ENCODE measurements at regions not wholly inside any gene's neighbourhood (a gene's known extent, or its start where the extent isn't known, plus 50 kb on each side); places are given as distances from the start of the nearest gene placed in this dataset.

GRCh38 chr9:95740217-95741004 is 135.1 kb upstream of the ERCC6L2 start:
- Mint-ChIP-seq H3K4me1 (no peaks in the 10 kb centered on the region), H3K4me3 (no peak overlapping the region), H3K27me3 (ENCODE audit: low read depth in 2 of 2) (peaks cover 14 to 18% of the 10 kb centered on the region in 2 donors), H3K27ac (no peak overlapping the region), H3K9me3 (no peaks in the 10 kb centered on the region), H3K36me3 (no peaks in the 10 kb centered on the region)
- WGBS (ENCODE audit: insufficient coverage) = 77% methylated on average over 8 of the region's 11 CpGs
- Histone ChIP-seq H3K36me3 (ENCODE audit: control insufficient read depth, insufficient read depth, low read length) (no peaks in the 10 kb centered on the region), H3K9me3 (ENCODE audit: control insufficient read depth, insufficient read depth, low read length) (no peaks in the 10 kb centered on the region), H3K27ac (ENCODE audit: low read length) (no peak overlapping the region), H3K27me3 (ENCODE audit: control insufficient read depth, insufficient read depth, low read length) (no peaks in the 10 kb centered on the region), H3K4me3 (ENCODE audit: low read length) (no peak overlapping the region), H3K4me1 (ENCODE audit: control insufficient read depth, insufficient read depth, low read length) (peaks cover 6% of the 10 kb centered on the region)
- TF ChIP-seq, protein P1, sequence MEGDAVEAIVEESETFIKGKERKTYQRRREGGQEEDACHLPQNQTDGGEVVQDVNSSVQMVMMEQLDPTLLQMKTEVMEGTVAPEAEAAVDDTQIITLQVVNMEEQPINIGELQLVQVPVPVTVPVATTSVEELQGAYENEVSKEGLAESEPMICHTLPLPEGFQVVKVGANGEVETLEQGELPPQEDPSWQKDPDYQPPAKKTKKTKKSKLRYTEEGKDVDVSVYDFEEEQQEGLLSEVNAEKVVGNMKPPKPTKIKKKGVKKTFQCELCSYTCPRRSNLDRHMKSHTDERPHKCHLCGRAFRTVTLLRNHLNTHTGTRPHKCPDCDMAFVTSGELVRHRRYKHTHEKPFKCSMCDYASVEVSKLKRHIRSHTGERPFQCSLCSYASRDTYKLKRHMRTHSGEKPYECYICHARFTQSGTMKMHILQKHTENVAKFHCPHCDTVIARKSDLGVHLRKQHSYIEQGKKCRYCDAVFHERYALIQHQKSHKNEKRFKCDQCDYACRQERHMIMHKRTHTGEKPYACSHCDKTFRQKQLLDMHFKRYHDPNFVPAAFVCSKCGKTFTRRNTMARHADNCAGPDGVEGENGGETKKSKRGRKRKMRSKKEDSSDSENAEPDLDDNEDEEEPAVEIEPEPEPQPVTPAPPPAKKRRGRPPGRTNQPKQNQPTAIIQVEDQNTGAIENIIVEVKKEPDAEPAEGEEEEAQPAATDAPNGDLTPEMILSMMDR (IDR thresholded peaks at IDR 0.05) = no peak
- ATAC-seq (no peak), DNase-seq (no peak)
- intact Hi-C loops (cut with micrococcal nuclease) = no loop called here

GRCh38 chr9:95738438-95738837 is 137.1 kb upstream of the ERCC6L2 start:
- intact Hi-C loops (cut with micrococcal nuclease) = no loop called here
- H3K4me3 ChIP-seq (ENCODE audit: low read length) = no peak overlapping the region
- no peaks in the 10 kb centered on the region for H3K4me1 Mint-ChIP-seq
- no peak overlapping the region for H3K4me3 Mint-ChIP-seq
- TF ChIP-seq, protein P1 (IDR thresholded peaks at IDR 0.05) = no peak
- no peaks in the 10 kb centered on the region for H3K36me3 Mint-ChIP-seq
- H3K4me1 ChIP-seq (ENCODE audit: control insufficient read depth, insufficient read depth, low read length) = peaks cover 6% of the 10 kb centered on the region
- H3K36me3 ChIP-seq (ENCODE audit: control insufficient read depth, insufficient read depth, low read length) = no peaks in the 10 kb centered on the region
- H3K27me3 Mint-ChIP-seq (ENCODE audit: low read depth in 2 of 2) = peaks cover 13 to 14% of the 10 kb centered on the region in 2 donors
- no peaks in the 10 kb centered on the region for H3K9me3 Mint-ChIP-seq
- no peaks in the 10 kb centered on the region for H3K27me3 ChIP-seq (ENCODE audit: control insufficient read depth, insufficient read depth, low read length)
- DNase-seq (no peak), ATAC-seq (no peak)
- WGBS (ENCODE audit: insufficient coverage) = 64% methylated on average over 10 of the region's 10 CpGs
- H3K27ac ChIP-seq (ENCODE audit: low read length) = no peak overlapping the region
- H3K27ac Mint-ChIP-seq = no peak overlapping the region
- no peaks in the 10 kb centered on the region for H3K9me3 ChIP-seq (ENCODE audit: control insufficient read depth, insufficient read depth, low read length)

GRCh38 chr9:95736891-95737522 is 138.5 kb upstream of the ERCC6L2 start:
- ATAC-seq (no peak), DNase-seq (no peak)
- WGBS (ENCODE audit: insufficient coverage) = 85% methylated on average over 15 of the region's 15 CpGs
- Histone ChIP-seq H3K27ac (ENCODE audit: low read length) (no peak overlapping the region), H3K4me3 (ENCODE audit: low read length) (no peak overlapping the region), H3K4me1 (ENCODE audit: control insufficient read depth, insufficient read depth, low read length) (peaks cover 6% of the 10 kb centered on the region), H3K9me3 (ENCODE audit: control insufficient read depth, insufficient read depth, low read length) (no peaks in the 10 kb centered on the region), H3K27me3 (ENCODE audit: control insufficient read depth, insufficient read depth, low read length) (peaks cover 2% of the 10 kb centered on the region), H3K36me3 (ENCODE audit: control insufficient read depth, insufficient read depth, low read length) (no peaks in the 10 kb centered on the region)
- Mint-ChIP-seq H3K4me1 (no peaks in the 10 kb centered on the region), H3K9me3 (no peaks in the 10 kb centered on the region), H3K4me3 (no peak overlapping the region), H3K36me3 (no peaks in the 10 kb centered on the region), H3K27me3 (ENCODE audit: low read depth in 2 of 2) (peaks cover 9 to 14% of the 10 kb centered on the region in 2 donors), H3K27ac (no peak overlapping the region)
- intact Hi-C loops (cut with micrococcal nuclease) = no loop called here
- TF ChIP-seq, protein P1 (IDR thresholded peaks at IDR 0.05) = no peak
